NCI-H82 (cell line): ENCODE measurements at regions not wholly inside any gene's neighbourhood (a gene's known extent, or its start where the extent isn't known, plus 50 kb on each side); places are given as distances from the start of the nearest gene placed in this dataset.
"Not testable (repeated sequence)": the region's sequence is repeated elsewhere in the genome, so short reads cannot be mapped to it uniquely, and the experiment has no call there.

Experiments used
- DNase-seq: peaks from one replicate; lab custom pipeline; 2025; lab: John Stamatoyannopoulos, UW

DNA sequence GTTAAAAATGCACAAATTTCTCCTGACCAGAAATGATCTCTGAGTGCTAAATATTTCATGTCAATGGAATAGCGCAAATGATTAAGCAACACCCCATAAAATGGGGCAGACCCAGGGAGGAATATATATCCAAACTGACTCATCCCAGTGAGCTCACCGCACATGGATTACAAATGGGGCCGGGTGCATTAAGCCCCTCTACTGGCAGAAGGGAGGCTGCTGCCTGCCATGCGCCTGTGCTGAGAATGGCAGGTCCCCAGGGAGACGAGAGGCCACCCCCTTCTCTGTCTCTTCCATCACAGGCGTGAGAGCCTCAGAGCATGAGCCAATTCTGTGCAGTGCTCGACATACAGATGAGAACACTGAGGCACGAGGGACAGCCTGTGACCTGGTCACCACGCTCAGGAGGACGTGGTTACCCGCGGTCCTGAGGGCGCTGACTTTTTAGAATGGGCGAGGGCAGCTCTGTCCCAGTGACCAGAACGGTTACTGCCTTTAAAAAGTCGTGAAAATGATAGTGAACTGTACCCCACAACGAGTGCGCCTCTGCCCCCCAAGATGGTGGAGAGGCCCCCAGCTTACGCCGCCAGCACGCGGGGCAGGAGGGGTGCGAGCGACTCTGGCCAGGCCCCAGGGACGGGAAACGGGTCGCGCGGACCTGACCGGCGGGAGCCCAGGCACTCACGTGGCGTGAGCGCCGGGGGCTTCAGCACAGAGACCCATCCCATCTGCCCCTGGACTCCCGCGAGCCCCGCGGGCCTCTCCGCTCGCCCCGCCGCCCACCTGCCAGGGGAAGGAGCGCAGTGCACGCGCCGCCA lies 130.2 kb upstream of the ALDH3B2 start:
- peak; percentile 82 for DNase-seq

GRCh38 chr11:67803519-67803918 lies 129.1 kb upstream of the ALDH3B2 start:
- not testable (repeated sequence) for DNase-seq

DNA sequence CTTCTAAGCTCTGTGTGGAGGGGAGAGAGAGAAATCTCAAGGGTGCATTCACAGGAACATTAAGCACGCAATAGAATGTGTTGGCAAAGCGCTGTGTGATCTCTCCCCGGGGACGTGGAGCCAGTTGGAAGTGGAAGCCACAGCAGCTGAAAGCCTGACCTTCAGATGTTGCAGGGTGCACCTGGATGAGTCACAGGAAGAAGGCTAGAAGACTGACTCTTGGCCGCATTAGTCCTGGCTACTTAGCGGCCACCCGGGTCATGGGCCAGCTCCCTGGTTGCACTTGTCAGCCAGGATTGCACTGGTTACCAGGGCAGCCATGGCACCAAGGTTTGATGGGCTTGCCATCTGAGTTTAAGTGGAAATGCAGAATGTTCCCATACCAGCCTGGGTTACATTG lies 128.6 kb upstream of the ALDH3B2 start:
- DNase-seq: not testable (repeated sequence)

DNA sequence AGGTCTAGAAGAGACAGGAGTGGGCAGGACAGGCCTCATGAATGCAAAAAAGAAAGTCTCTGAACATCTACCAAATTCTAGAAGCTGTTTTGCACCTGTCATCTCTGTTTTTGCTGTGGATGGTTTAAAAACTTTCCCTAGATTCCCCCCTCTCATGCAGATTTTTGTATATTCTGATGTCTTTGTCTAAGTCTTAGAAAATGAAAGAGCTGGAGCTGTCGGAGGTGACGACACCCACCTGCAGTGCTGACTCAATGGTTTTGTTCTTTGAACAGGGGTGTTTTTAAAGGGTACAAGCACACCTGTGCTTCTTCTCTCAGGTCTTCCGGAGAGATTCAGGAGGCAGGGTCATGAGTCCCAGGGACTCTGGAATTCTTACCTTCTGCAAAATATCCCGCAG lies 128.2 kb upstream of the ALDH3B2 start:
- DNase-seq: not testable (repeated sequence)

DNA sequence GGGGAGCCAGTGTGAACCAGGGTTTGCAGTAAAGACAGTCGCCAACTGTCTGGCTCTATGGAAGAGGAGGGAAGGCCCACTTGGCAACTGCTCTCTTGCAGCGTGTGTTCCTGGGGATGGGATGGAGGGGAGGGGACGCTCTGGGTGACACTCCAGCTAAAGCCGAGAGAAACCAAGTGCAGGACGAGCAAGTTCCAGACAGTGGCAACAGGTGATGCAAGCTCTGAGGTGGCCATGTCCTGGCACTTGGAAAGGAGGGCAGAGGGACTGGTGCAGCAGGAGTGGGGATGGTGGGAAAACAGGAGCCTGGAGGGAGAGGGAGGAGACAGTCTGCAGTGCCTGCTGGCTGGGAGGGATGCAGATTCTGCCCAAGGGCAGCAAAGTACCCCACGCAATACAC lies 127.0 kb upstream of the ALDH3B2 start:
- not testable (repeated sequence) for DNase-seq

DNA sequence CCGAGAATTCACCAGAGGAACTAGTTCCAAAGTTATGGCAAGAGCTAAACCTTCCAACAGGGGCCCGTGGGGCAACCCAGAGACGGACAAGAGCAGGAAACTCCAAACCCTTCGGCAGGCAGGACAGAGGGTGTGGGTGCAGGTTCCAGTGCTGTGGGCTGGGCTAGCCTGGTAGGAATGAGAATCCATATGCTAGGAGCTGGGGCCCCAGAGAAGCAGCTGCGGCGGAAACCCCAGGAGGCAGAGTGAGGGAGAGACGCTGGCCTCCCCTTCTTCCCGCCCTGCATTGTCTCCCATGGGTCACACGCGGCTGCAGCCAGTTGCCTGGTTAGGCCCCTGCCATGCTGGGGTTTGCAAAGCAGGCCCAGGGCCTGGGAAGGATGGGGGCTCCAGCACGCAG lies 126.2 kb upstream of the ALDH3B2 start:
- DNase-seq: not testable (repeated sequence)

DNA sequence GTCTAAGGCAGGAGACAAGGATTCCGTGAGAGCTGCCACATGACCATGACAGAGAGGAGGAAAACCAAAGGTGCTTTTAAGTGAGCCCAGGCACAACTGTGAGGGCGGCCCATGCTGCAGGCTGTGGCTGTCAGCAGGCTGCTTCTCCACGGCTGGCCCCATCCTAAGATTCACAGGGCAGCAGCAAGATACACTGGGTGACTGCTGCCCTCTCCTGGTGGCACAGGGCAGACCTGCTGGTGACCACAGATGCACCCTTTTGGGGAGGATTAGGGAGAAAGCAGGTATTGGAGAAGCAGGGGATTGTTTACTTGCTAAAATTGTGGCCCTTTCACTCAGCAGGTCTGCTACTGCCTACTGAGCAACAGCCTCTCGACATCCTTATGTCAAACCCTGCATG lies 125.4 kb upstream of the ALDH3B2 start:
- DNase-seq: not testable (repeated sequence)

- DNase-seq: not testable (repeated sequence)
These were observed 123.5 kb upstream of the ALDH3B2 start for GRCh38 chr11:67797726-67798521.

DNA sequence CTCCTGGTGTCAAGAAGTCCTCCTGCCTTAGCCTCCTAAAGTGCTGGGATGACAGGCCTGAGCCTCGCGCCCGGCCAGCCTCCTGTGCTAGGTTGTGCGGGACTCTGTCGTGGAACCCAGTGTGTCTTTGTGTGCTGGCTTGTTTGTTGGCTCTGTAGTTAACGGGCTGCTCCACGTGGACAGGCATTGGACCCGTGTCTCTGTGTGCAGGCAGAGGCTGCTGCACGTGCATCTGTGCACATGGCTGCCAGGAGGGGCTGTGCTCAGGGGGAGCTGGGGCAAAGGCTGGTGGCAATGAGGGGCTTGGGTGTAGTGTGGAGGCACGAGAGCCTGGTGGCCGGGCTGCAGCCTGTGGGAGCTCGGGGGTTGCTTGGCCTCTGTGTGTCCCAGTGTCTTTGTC lies 121.3 kb upstream of the ALDH3B2 start:
- no peak for DNase-seq

DNA sequence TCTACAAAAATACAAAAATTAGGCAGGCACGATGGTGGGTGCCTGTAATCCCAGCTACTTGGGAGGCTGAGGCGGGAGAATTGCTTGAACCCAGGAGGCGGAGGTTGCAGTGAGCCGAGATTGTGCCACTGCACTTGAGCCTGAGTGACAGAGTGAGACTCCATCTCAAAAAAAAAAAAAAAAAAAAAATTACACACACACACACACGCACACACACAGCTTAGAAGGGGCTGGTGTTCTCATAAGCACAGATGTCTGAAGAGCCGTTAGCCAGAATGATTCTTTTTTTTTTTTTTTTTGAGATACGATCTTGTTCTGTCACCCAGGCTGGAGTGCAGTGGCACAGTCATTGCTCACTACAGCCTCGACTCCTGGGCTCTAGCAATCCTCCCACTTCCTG lies 119.3 kb upstream of the ALDH3B2 start:
- not testable (repeated sequence) for DNase-seq

DNA sequence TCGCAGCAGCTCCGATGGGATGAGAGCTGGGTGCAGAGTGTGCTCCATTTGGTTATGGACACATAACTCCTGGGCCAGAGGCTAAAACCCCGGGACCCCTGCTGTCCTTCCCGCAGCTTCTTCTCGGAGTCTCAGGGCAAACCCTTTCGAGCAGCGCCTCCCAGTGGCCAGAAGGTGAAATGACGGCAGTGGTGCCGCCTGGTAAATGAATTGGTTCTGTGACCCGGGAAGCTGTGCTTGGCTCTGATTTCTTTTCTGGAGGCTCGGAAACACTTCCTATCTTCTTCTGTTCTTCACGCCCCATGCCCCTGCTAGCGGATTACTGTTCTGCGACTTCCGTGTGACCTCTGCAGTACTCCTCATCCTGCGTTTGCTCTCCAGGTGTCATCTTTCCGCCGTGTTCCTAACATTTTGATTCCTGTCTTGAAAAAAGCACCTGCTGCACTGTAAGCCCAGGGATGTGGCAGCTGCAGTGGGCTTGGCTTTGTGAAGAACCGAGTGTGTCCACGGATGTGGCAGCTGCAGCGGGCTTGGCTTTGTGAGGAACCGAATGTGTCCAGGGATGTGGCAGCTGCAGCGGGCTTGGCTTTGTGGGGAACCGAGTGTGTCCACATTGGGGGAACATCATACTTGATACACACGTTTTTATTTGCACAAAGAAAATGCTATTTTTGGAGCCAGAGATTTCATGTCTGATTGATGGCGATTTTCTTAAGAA lies 118.0 kb upstream of the ALDH3B2 start:
- DNase-seq: peak; percentile 48

DNA sequence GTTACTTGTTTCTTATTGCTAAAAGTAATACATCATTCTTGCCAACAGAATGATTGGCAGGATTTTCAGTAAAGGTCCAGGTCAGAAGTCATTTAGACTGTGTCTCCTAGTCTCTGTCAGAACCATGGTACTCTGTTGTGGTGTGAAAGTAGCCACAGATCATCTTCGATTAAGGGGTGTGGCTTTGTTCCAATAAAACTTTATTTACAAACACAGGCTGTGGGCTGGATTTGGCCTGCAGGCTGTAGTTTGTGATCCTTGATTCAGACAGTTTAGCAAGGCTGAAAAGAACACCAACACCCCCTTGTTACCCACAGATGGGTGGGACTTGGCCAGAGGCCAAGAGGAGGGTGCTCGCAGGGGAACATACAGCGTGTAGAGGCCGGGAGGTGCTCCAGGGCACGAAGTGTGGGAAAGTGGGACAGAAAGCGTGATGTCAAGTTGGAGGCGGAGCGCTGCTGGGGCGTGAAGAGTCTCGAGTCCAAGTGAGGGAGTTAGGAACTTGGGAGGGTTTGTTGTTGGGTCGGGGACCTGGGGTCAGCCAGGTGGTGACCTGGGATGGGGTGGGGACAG lies 117.3 kb upstream of the ALDH3B2 start:
- not testable (repeated sequence) for DNase-seq

- peak; percentile 59 for DNase-seq
These were observed 113.9 kb upstream of the ALDH3B2 start for GRCh38 chr11:67788341-67788695.

DNA sequence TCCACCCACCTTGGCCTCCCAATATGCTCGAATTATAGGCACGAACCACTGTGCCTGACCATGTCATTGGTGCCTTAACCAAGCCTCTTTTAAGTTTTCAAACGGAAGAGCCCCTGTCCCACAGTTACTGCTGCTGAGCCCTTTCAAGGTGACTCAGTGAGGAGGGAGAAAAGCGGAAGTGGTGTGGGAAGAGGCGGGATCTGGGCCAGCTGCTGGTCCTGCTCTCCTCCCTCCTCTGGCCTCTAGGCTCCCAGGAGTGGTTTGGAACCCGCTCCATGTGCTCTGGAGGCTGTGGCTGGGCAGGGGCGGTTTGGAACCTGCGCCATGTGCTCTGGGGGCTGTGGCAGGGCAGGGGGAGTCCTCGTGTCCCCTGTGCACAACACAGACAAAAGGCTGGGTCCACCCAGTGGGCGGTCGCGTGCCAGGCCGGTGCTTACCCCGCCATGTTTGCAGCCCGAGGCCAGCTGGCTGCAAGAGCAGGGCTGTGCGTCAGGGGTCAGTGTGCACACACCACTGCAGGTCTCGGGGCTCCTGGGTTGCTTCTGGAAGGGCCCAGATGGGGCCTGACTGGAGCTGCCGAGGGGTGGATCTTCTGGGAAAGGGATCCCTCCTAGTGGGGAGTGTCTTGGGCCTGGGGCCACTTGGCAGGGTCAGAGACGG lies 113.4 kb upstream of the ALDH3B2 start:
- not testable (repeated sequence) for DNase-seq

- not testable (repeated sequence) for DNase-seq
These were observed 107.5 kb upstream of the ALDH3B2 start for GRCh38 chr11:67781967-67782366.

GRCh38 chr11:67781506-67781905 lies 107.1 kb upstream of the ALDH3B2 start:
- DNase-seq: not testable (repeated sequence)

DNA sequence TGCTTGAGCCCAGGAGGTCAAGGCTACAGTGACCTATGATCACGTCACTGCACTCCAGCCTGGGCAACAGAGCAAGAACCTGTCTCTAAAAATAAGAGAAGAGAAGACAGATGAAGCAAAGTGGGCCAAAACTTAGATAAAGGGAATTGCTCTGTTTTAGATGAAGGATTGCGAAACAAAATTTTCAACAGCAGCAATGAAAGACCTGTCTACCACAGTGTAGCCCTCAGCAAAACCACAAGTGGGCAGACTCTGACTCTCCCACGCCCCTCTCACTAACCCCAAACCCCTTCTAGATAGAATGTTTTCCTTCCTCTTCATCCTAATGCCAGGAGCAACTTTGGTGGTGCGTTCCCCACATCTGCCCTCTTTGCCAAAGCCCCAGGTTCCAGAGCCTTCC lies 105.6 kb upstream of the ALDH3B2 start:
- DNase-seq: no peak

DNA sequence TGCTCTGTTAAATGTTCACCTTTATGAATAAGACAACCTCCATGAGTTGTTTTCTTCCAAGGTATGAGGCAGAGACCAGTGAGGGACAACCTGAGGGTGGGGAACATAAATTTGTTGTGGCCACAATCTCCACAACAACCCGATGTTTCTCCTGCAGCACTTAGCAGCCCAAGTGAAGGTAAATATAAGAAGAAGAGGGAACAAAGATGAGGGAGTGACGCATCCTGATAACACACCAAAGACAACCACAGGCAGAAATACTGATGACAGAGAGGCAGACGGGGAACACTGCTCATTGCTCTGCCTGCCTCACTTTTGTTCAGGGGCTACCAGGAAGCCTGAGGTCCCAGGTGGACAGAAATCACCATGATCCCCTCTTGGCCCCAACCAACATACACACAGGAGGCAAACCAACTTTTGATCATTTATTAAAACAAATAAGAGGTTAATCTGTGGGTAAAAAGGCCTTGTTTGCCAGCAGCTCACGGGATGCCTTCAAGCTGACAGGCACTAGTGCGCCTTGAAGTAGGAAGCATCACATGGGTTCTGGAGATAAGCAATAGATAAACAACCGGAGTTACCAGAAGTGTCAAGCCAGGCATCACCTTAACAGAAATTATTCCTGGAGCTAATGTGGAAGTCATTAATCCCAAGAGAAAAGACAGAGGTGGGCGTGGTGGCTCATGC lies 104.9 kb upstream of the ALDH3B2 start:
- DNase-seq: not testable (repeated sequence)

GRCh38 chr11:67776852-67777520 lies 102.6 kb upstream of the ALDH3B2 start:
- no peak for DNase-seq

- DNase-seq: peak; percentile 66
These were observed 99.8 kb upstream of the ALDH3B2 start for GRCh38 chr11:67774175-67774574.
